ENCODE measurements at regions not wholly inside any gene's neighbourhood (a gene's known extent, or its start where the extent isn't known, plus 50 kb on each side); places are given as distances from the start of the nearest gene placed in this dataset.

DNA sequence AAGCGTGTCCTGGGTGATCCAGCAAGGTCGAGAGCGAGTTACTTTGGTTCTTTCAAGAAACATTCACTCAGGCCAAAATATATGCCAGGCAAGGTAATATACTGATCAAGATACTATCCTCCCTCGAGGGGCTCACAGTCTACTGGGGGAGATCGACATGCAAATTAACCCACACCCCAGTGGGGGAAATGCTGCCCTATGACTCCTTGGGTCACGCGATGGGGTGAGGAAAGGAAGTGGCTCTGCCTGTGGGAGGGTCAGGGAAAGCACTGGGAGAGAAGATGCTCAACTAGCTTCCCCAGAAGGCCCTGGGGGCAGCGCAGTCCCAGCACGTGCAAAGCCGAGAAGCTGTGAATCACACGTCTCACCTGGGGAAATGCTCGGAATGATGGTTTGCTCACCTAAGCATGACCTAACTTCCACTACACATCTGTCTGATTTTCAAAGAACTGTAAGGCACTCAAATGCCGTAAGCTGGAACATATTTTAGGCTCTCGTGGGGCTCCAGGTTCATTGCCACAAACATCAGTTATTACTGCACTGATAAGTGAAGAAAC is 130.7 kb downstream of the RCN1 start:
- TF ChIP-seq, protein P1, sequence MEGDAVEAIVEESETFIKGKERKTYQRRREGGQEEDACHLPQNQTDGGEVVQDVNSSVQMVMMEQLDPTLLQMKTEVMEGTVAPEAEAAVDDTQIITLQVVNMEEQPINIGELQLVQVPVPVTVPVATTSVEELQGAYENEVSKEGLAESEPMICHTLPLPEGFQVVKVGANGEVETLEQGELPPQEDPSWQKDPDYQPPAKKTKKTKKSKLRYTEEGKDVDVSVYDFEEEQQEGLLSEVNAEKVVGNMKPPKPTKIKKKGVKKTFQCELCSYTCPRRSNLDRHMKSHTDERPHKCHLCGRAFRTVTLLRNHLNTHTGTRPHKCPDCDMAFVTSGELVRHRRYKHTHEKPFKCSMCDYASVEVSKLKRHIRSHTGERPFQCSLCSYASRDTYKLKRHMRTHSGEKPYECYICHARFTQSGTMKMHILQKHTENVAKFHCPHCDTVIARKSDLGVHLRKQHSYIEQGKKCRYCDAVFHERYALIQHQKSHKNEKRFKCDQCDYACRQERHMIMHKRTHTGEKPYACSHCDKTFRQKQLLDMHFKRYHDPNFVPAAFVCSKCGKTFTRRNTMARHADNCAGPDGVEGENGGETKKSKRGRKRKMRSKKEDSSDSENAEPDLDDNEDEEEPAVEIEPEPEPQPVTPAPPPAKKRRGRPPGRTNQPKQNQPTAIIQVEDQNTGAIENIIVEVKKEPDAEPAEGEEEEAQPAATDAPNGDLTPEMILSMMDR (IDR thresholded peaks at IDR 0.05; ENCODE audit: unreplicated experiment) = no peak
- DNase-seq (ENCODE audit: low spot score in 2 of 2, unreplicated experiment in 2 of 2) = no peak
- Mint-ChIP-seq H3K4me1 (peaks cover 6% of the 10 kb centered on the region), H3K4me3 (no peak overlapping the region), H3K27me3 (ENCODE audit: low read depth) (peaks cover 10% of the 10 kb centered on the region), H3K27ac (no peak overlapping the region), H3K9me3 (no peaks in the 10 kb centered on the region), H3K36me3 (no peaks in the 10 kb centered on the region)

DNA sequence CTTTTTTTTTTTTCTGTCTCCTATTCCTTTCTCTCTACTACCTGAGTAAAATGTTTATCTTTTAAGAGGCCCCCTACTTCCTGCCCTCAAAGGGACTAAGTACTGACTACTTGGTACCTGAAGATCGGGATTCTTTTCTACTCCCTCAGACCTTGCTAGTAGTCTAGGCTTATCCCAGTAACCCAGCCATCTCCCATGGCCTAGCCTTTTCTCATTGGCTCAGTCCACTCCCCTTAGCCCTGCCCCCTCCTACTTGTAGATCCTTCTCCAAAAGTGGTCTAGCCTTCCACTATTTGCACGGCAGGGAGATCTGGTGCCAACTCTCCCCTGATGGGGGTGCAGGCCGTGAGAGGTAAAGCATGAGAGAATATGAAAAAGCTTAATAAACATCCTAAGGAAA is 133.7 kb downstream of the RCN1 start:
- peaks cover 3% of the 10 kb centered on the region for H3K9me3 Mint-ChIP-seq

DNA sequence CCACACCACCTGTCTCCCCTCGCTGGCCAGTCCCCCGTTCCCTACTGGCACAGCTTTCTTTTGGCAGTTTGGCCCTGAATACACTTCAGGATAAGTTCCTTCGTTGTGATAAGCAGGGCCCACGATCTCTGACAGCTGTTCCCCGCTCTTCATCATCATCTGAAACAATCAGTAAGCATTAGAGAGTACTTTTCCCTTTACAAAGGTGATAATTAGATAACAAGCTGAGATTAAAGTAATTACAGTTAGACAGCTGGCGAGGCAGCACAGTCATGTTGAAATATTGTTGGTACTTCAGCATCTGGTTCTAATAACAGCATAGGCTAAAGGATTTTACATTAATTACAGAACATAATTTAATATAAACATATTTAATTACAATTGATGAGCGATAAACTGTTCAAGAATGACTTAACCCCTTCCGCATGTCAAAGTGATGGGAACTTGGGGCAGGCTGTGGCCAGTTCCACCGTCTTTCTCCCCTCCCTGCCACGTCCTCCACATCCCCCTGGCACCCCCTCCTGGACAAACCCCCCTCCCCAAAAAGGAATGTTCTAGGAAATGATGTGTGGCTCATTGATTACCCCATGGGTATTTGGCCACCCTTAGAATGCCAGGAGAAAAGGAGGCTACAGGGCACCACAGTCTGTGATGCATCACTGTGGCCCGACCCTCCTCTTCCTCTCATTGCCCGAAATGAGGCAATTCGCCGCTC is 134.9 kb downstream of the RCN1 start:
- no peak overlapping the region for H3K4me3 Mint-ChIP-seq
- TF ChIP-seq, protein P1 (IDR thresholded peaks at IDR 0.05; ENCODE audit: unreplicated experiment) = no peak
- peaks cover 3% of the 10 kb centered on the region for H3K9me3 Mint-ChIP-seq
- peaks cover 6% of the 10 kb centered on the region for H3K4me1 Mint-ChIP-seq
- H3K27ac Mint-ChIP-seq = no peak overlapping the region
- H3K36me3 Mint-ChIP-seq = no peaks in the 10 kb centered on the region
- peaks cover 8% of the 10 kb centered on the region for H3K27me3 Mint-ChIP-seq (ENCODE audit: low read depth)
- DNase-seq (ENCODE audit: low spot score in 2 of 2, unreplicated experiment in 2 of 2) = no peak

More for the DNA sequence above, 133.7 kb downstream of the RCN1 start:
- TF ChIP-seq, protein P1 (IDR thresholded peaks at IDR 0.05; ENCODE audit: unreplicated experiment) = no peak
- Mint-ChIP-seq H3K4me1 (peaks cover 6% of the 10 kb centered on the region), H3K4me3 (no peak overlapping the region), H3K27me3 (ENCODE audit: low read depth) (peaks cover 10% of the 10 kb centered on the region), H3K36me3 (no peaks in the 10 kb centered on the region), H3K27ac (no peak overlapping the region)
- no peak for DNase-seq (ENCODE audit: low spot score in 2 of 2, unreplicated experiment in 2 of 2)

DNA sequence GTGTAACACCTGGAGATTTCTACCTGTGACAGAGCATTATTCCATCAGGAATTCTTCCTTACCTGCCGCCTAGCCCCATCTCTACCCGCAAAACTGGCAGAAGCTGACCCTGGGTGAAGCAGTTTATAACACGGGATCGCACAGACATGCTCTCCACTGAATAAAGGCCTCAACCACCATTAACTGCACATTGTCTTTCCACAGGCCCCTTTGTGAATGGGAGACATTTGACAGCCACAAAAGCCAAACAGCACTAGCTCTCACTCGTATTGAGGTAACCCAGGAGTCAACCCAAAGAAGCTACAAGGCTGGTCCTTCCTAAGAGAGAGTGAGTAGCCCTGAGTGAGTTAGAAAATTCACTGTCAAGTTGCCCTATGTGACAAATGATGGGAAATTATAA is 135.6 kb downstream of the RCN1 start:
- Mint-ChIP-seq H3K4me1 (peaks cover 6% of the 10 kb centered on the region), H3K36me3 (no peaks in the 10 kb centered on the region), H3K27ac (no peak overlapping the region)

DNA sequence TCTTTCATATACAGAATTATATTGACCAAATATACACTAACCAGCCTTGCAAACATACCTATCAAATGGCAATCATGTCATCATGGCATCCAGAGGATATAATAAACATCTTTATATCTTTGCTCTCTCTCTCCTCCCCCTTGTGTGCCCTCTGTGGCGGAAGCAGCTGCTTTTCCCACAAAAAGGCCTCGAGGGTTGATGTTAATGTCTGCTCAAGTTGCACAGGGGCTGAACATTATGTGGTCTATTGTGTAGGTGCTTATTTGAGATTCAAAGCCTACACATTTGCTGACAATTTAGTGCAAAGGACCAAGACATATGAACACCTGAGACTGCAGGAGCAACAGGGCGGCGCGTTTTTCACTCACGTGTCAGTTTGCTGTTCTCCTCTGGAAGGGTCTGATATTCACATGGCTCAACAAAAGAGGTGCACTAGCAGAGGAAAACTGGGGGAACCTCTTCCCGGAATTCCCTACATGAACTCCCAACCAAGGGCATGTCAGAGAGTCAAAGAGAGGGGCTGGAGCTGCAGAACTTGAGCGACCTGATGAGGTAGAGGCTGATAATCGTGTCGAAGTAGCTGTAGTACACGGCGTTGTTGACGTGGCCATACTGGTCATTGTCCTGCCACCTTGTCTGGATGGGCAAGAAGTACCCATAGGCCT is 138.8 kb downstream of the RCN1 start:
- TF ChIP-seq, protein P1 (IDR thresholded peaks at IDR 0.05; ENCODE audit: unreplicated experiment) = no peak
- H3K27me3 Mint-ChIP-seq (ENCODE audit: low read depth) = peaks cover 4% of the 10 kb centered on the region
- H3K9me3 Mint-ChIP-seq = peaks cover 3% of the 10 kb centered on the region
- peaks cover 9% of the 10 kb centered on the region for H3K4me1 Mint-ChIP-seq
- H3K27ac Mint-ChIP-seq = no peak overlapping the region
- no peak overlapping the region for H3K4me3 Mint-ChIP-seq
- DNase-seq (ENCODE audit: low spot score in 2 of 2, unreplicated experiment in 2 of 2) = no peak
- H3K36me3 Mint-ChIP-seq = no peaks in the 10 kb centered on the region

More for the DNA sequence above, 135.6 kb downstream of the RCN1 start:
- no peak overlapping the region for H3K4me3 Mint-ChIP-seq
- H3K9me3 Mint-ChIP-seq = peaks cover 3% of the 10 kb centered on the region
- no peak for DNase-seq (ENCODE audit: low spot score in 2 of 2, unreplicated experiment in 2 of 2)
- H3K27me3 Mint-ChIP-seq (ENCODE audit: low read depth) = peaks cover 6% of the 10 kb centered on the region
- TF ChIP-seq, protein P1 (IDR thresholded peaks at IDR 0.05; ENCODE audit: unreplicated experiment) = no peak

Measured in mesothelial cell of epicardium (in vitro differentiated cells).